Esophagus muscularis mucosa (tissue), 4 donors: ENCODE measurements at regions not wholly inside any gene's neighbourhood (a gene's known extent, or its start where the extent isn't known, plus 50 kb on each side); places are given as distances from the start of the nearest gene placed in this dataset.
A peak's percentile ranks its signal among the peaks of the same experiment; 100 is the strongest.

Experiments used
- DNase-seq: peaks from one replicate; pipeline ENCODE4 v3.0.0-alpha.2; 2017; ENCODE audit errors: extremely low spot score
- H3K27ac ChIP-seq, 4 donors: fragments of 200-600 bp; sonication (generic); replicated peaks in 1 of 4; 1 replicate in 3 of 4; 2 replicates in 1 of 4; pipeline ENCODE4 v1.5.1; 2016 to 2019; ENCODE audit warnings: mild to moderate bottlenecking in 1 of 4
- H3K27me3 ChIP-seq, 4 donors: fragments of 200-600 bp; sonication (generic); one replicate each; pipeline versions ENCODE4 v1.5.1 to v1.6.0; 2016 to 2019
- H3K36me3 ChIP-seq, 4 donors: fragments of 200-600 bp; sonication (generic); one replicate each; pipeline ENCODE4 v1.5.1; 2016 to 2019
- H3K4me1 ChIP-seq, 4 donors: fragments of 200-600 bp; sonication (generic); one replicate each; pipeline ENCODE4 v1.5.1; 2016 to 2019
- H3K4me3 ChIP-seq, 4 donors: fragments of 200-600 bp; sonication (generic); 1 replicate in 2 of 4; 2 replicates in 2 of 4; pipeline ENCODE4 v1.5.1; 2016 to 2019; ENCODE audit warnings: mild to moderate bottlenecking in 4 of 4, moderate library complexity in 1 of 4
- H3K9me3 ChIP-seq, 4 donors: fragments of 200-600 bp; sonication (generic); 1 replicate in 3 of 4; 2 replicates in 1 of 4; pipeline ENCODE4 v1.5.1; 2016 to 2019
- CTCF ChIP-seq, 3 experiments: fragments of 200-600 bp in 2 of 3; fragments of 450-650 bp in 1 of 3; sonication (generic) in 2 of 3; IDR thresholded peaks; one replicate each; pipeline ENCODE4 v1.5.1; 2017 to 2019; ENCODE audit warnings: antibody characterized with exemption in 3 of 3, mild to moderate bottlenecking in 2 of 3, moderate library complexity in 1 of 3
- EP300 ChIP-seq: sonication (generic); formaldehyde crosslinking; IDR thresholded peaks from one replicate; pipeline ENCODE4 v1.6.1; 2017; ENCODE audit warnings: antibody characterized with exemption
- POLR2A ChIP-seq: fragments of 450-650 bp; IDR thresholded peaks from one replicate; pipeline ENCODE4 v1.6.1; 2017; ENCODE audit warnings: antibody characterized with exemption, moderate library complexity, mild to moderate bottlenecking, low read depth
- POLR2AphosphoS5 ChIP-seq, 2 donors: sonication (generic); formaldehyde crosslinking; IDR thresholded peaks; one replicate each; pipeline ENCODE4 v1.6.1; 2017; ENCODE audit warnings: antibody characterized with exemption in 2 of 2
- WGBS: methylation state at CpG from one replicate; pipeline ENCODE4 v1.1.5; 2018; 5-methylcytosine and 5-hydroxymethylcytosine counted together
- intact Hi-C: fragments of 100-400 bp; cut with DNase I; formaldehyde crosslinking; loops from one replicate; pipeline ENCODE4 v1.15.1; 2023

DNA sequence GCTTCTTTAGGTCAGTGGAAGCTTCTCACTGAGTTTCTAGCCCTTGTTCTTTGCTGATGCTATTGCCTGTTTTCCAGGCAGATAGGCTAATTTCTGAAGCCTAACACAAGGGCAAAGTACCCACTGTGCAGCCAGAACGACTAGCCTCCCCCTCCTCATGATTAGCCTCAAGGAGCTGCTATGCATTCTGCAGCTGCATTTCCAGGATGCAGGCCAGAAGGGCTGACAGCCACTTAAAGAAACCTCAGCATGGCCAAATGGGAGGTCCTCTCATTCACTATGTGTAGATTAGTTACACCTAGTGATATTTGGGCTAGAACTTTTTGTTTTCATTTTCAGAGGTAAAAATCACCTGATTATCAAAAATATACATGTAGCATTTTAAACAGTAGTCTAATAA, 216.0 kb downstream of the RAD51AP2 start:
- TF ChIP-seq EP300 (no peak), POLR2AphosphoS5 (IDR thresholded peaks at IDR 0.05) (no peak), POLR2A (no peak)
- 0% methylated on average over 1 of the region's 1 CpG for WGBS
- Histone ChIP-seq H3K4me3 (no peak overlapping the region), H3K4me1 (no peaks in the 10 kb centered on the region), H3K27ac (no peak overlapping the region), H3K9me3 (no peaks in the 10 kb centered on the region), H3K36me3 (no peaks in the 10 kb centered on the region), H3K27me3 (no peaks in the 10 kb centered on the region)
- no peak for DNase-seq
- intact Hi-C loops, result no loop called here

GRCh38 chr2:17301437-17301836, 216.8 kb downstream of the RAD51AP2 start:
- Histone ChIP-seq H3K9me3 (no peaks in the 10 kb centered on the region), H3K27me3 (no peaks in the 10 kb centered on the region), H3K36me3 (no peaks in the 10 kb centered on the region), H3K4me3 (no peak overlapping the region), H3K27ac (no peak overlapping the region), H3K4me1 (no peaks in the 10 kb centered on the region)
- TF ChIP-seq CTCF (IDR thresholded peaks at IDR 0.05) (no peak), POLR2AphosphoS5 (IDR thresholded peaks at IDR 0.05) (no peak), POLR2A (no peak), EP300 (no peak)
- 79% methylated on average over 2 of the region's 2 CpGs for WGBS
- DNase-seq, result peak; percentile 42
- intact Hi-C loops, result no loop called here

DNA sequence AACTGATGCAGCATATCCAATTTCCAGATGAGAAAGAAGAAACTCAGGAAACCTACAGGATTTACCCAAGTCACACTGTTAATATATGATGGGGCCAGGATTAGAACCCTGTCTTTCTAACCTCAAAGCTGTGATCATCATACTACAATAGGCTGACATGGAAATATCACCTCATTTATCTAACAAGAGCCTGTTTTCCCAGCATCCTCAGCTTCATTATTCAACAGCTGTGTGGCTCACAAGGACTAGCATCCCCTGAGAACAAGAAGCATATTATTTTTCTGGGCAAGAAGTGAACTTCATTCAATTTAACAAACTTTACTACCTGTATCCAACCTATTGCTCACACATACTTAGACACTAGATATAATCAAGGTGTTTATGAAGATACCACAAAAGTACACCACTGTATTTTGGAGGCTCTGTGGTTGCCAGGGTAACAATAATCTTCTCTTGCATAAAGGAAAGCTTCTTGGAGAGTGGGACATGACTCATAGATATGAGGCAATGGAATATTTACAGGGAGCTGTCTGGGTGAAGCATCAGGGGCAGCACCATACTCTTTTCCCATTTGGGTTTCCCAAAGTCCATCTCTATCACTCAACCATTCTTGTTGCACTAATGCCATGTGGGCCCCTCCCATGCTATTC, 218.2 kb downstream of the RAD51AP2 start:
- Histone ChIP-seq H3K9me3 (no peaks in the 10 kb centered on the region), H3K4me3 (no peak overlapping the region), H3K36me3 (no peaks in the 10 kb centered on the region), H3K4me1 (no peaks in the 10 kb centered on the region), H3K27me3 (no peaks in the 10 kb centered on the region), H3K27ac (no peak overlapping the region)
- intact Hi-C loops, result no loop called here
- no peak for DNase-seq
- no peak for TF ChIP-seq EP300
- no peak for TF ChIP-seq POLR2A
- TF ChIP-seq POLR2AphosphoS5 (IDR thresholded peaks at IDR 0.05), result no peak
- TF ChIP-seq CTCF (IDR thresholded peaks at IDR 0.05), result no peak

DNA sequence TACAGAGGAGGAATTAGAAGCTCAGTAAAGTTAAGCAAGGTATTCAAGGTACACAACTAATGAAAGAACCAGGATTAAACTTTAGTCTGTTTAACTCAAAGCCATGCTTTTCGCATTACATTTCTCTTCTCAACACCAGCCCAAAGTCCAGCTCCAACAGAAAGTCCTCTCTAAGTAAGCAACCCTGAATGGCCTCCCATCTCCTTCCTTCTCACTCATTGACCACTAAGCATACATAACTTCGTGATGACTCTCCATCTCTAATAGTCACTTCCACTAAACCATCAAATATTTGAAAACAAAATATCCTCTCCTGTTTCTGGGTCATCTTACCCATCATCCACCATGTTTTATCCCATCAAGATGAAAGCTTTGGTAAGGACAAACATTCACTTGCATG, 219.8 kb downstream of the RAD51AP2 start:
- no peak for TF ChIP-seq POLR2AphosphoS5 (IDR thresholded peaks at IDR 0.05)
- TF ChIP-seq EP300, result no peak
- TF ChIP-seq POLR2A, result no peak
- no peak for TF ChIP-seq CTCF (IDR thresholded peaks at IDR 0.05)
- Histone ChIP-seq H3K9me3 (no peaks in the 10 kb centered on the region), H3K27ac (no peak overlapping the region), H3K27me3 (no peaks in the 10 kb centered on the region), H3K36me3 (no peaks in the 10 kb centered on the region), H3K4me3 (no peak overlapping the region), H3K4me1 (no peaks in the 10 kb centered on the region)
- DNase-seq, result no peak
- WGBS, result 90% methylated on average over 2 of the region's 2 CpGs
- intact Hi-C loops, result no loop called here

- no peaks in the 10 kb centered on the region for H3K36me3 ChIP-seq
Measured at GRCh38 chr2:17296686-17297085, 221.6 kb downstream of the RAD51AP2 start.

More at GRCh38 chr2:17296686-17297085, 221.6 kb downstream of the RAD51AP2 start:
- Histone ChIP-seq H3K4me3 (no peak overlapping the region), H3K4me1 (no peaks in the 10 kb centered on the region), H3K9me3 (no peaks in the 10 kb centered on the region), H3K27ac (no peak overlapping the region), H3K27me3 (no peaks in the 10 kb centered on the region)
- DNase-seq, result no peak
- TF ChIP-seq CTCF (IDR thresholded peaks at IDR 0.05), result no peak
- no peak for TF ChIP-seq EP300
- intact Hi-C loops, result no loop called here
